Progenitor cell of endocrine pancreas (in vitro differentiated cells): ENCODE measurements at regions not wholly inside any gene's neighbourhood (a gene's known extent, or its start where the extent isn't known, plus 50 kb on each side); places are given as distances from the start of the nearest gene placed in this dataset.

Experiments
- DNase-seq: peaks from one replicate; pipeline ENCODE4 v3.0.0; 2021; ENCODE audit warnings: low spot score; ENCODE audit not compliant: unreplicated experiment
- H3K27ac Mint-ChIP-seq: 2 replicates; pipeline ENCODE4 v1.8.0; 2021; ENCODE audit warnings: mild to moderate bottlenecking, moderate library complexity, mixed read lengths
- H3K27me3 Mint-ChIP-seq: 2 replicates; pipeline ENCODE4 v1.8.0; 2021; ENCODE audit warnings: mixed read lengths
- H3K36me3 Mint-ChIP-seq: 2 replicates; pipeline ENCODE4 v1.8.0; 2022; ENCODE audit warnings: mixed read lengths; ENCODE audit not compliant: insufficient read depth
- H3K4me1 Mint-ChIP-seq: 2 replicates; pipeline ENCODE4 v1.8.0; 2021; ENCODE audit warnings: low read depth, mixed read lengths
- H3K4me3 Mint-ChIP-seq: 2 replicates; pipeline ENCODE4 v1.8.0; 2021; ENCODE audit warnings: low read depth, mild to moderate bottlenecking, moderate library complexity, mixed read lengths
- H3K9me3 Mint-ChIP-seq: 2 replicates; pipeline ENCODE4 v1.8.0; 2021; ENCODE audit warnings: low read depth, mixed read lengths
- TF ChIP-seq, protein P1 (sequence below): fragments of 200-600 bp; sonication (generic); IDR thresholded peaks from one replicate; pipeline ENCODE4 v1.5.0; 2021; ENCODE audit warnings: antibody characterized with exemption, mild to moderate bottlenecking; ENCODE audit not compliant: unreplicated experiment

DNA sequence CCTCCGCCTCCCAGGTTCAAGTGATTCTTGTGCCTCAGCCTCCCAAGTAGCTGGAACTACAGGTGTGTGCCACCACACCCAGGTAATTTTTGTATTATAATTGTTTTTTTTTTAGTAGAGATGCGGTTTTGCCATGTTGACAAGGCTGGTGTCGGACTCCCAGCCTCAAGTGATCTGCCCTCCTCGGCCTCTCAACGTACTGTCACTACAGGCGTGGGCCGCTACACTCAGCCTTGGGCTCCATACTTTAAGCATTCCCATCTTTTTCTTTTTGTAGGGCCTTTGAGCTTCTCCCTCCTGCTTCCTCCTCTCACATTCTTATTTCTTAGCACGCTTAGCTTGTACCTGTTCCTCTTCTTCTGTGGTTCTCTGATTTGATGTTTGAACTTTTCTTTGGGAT is 62.8 kb downstream of the SERPINA3 start:
- Mint-ChIP-seq H3K9me3 (no peaks in the 10 kb centered on the region), H3K36me3 (no peaks in the 10 kb centered on the region), H3K27me3 (peaks cover 3% of the 10 kb centered on the region), H3K4me3 (no peak overlapping the region), H3K4me1 (peaks cover 3% of the 10 kb centered on the region), H3K27ac (no peak overlapping the region)
- DNase-seq: no peak
- TF ChIP-seq, protein P1, sequence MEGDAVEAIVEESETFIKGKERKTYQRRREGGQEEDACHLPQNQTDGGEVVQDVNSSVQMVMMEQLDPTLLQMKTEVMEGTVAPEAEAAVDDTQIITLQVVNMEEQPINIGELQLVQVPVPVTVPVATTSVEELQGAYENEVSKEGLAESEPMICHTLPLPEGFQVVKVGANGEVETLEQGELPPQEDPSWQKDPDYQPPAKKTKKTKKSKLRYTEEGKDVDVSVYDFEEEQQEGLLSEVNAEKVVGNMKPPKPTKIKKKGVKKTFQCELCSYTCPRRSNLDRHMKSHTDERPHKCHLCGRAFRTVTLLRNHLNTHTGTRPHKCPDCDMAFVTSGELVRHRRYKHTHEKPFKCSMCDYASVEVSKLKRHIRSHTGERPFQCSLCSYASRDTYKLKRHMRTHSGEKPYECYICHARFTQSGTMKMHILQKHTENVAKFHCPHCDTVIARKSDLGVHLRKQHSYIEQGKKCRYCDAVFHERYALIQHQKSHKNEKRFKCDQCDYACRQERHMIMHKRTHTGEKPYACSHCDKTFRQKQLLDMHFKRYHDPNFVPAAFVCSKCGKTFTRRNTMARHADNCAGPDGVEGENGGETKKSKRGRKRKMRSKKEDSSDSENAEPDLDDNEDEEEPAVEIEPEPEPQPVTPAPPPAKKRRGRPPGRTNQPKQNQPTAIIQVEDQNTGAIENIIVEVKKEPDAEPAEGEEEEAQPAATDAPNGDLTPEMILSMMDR: no peak

GRCh38 chr14:94673781-94674231 is 61.6 kb downstream of the SERPINA3 start:
- no peak for DNase-seq
- peaks cover 3% of the 10 kb centered on the region for H3K4me1 Mint-ChIP-seq
- no peak overlapping the region for H3K27ac Mint-ChIP-seq
- H3K9me3 Mint-ChIP-seq: no peaks in the 10 kb centered on the region
- no peaks in the 10 kb centered on the region for H3K27me3 Mint-ChIP-seq
- H3K36me3 Mint-ChIP-seq: no peaks in the 10 kb centered on the region
- H3K4me3 Mint-ChIP-seq: no peak overlapping the region
- TF ChIP-seq, protein P1: no peak
